Right lobe of liver (tissue), 6 donors: ENCODE measurements at regions not wholly inside any gene's neighbourhood (a gene's known extent, or its start where the extent isn't known, plus 50 kb on each side); places are given as distances from the start of the nearest gene placed in this dataset.

Experiments
- ATAC-seq, 4 donors: fragments of 200-7000 bp; cut with Tn5 transposase; one replicate each; pipeline ENCODE4 v1.9.1; 2020; ENCODE audit warnings: mild to moderate bottlenecking in 4 of 4, moderate library complexity in 4 of 4
- DNase-seq, 3 donors: peaks; one replicate each; pipeline ENCODE4 v3.0.0-alpha.2; 2020
- H3K27ac ChIP-seq, 3 donors: fragments of 200-600 bp; one replicate each; pipeline ENCODE4 v1.8.0; 2022
- H3K27me3 ChIP-seq, 2 donors: fragments of 200-600 bp; one replicate each; pipeline ENCODE4 v1.8.0; 2022
- H3K36me3 ChIP-seq, 4 donors: fragments of 200-600 bp; sonication (generic) in 1 of 4; one replicate each; pipeline versions ENCODE4 v1.5.1 to v1.8.0; 2017 to 2022; ENCODE audit warnings: control low read depth in 1 of 4
- H3K4me1 ChIP-seq, 4 donors: fragments of 200-600 bp; sonication (generic) in 1 of 4; one replicate each; pipeline versions ENCODE4 v1.5.1 to v1.8.0; 2017 to 2022; ENCODE audit warnings: control low read depth in 1 of 4
- H3K4me3 ChIP-seq, 3 donors: fragments of 200-600 bp; one replicate each; pipeline ENCODE4 v1.8.0; 2022
- H3K9me3 ChIP-seq, 4 donors: fragments of 200-600 bp; sonication (generic) in 1 of 4; one replicate each; pipeline versions ENCODE4 v1.5.1 to v1.8.0; 2017 to 2022; ENCODE audit warnings: control low read depth in 1 of 4
- POLR2A ChIP-seq: fragments of 450-650 bp; IDR thresholded peaks from one replicate; pipeline ENCODE4 v1.6.1; 2017; ENCODE audit warnings: antibody characterized with exemption, mild to moderate bottlenecking
- intact Hi-C, 2 donors: fragments of 100-400 bp; cut with DNase I; formaldehyde crosslinking; loops; one replicate each; pipeline versions ENCODE4 v1.11.2 to v1.14.1; 2022
- small RNA-seq, 2 experiments: library from RNA; depleted of rRNA; stranded (forward); fragments of <200 nt; gene quantifications; one replicate each; pipeline ENCODE3, GENCODE V24; 2016
- TF ChIP-seq, protein P1 (sequence below), 4 donors: fragments of 200-600 bp in 3 of 4; fragments of 450-650 bp in 1 of 4; IDR thresholded peaks; one replicate each; pipeline versions ENCODE4 v1.5.1 to v1.8.0; 2016 to 2022; ENCODE audit warnings: antibody characterized with exemption in 4 of 4, mild to moderate bottlenecking in 2 of 4
- donor health status: DM: no; HTN: yes; CAD: no.
- donor health status: DM: no; HTN: no; CAD: no.
- donor health status: DM: no; HTN: no; CAD: no.
- donor health status: DM: no; HTN: yes; CAD: no.
- donor health status: DM: no; HTN: yes; CAD: no.

DNA sequence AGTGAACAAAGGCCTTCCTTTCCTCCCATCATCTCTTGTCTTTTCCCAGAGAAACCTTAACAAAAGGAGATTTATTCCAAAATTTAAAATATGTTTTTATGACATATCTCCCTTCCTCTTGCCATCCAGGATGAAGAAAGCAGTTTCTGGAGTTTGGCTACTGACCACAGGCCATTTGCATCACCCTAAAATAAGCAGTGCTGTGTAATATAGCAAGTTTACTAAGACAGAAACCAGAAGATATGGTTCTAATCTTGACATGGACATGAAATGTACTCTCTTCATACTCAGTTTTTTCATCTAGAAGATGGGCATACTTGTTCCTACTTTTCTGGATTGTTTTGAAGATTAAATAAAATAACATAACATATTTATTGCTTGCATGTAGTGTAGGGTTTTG, 50.2 kb upstream of the ZFAND5 start:
- intact Hi-C loops, result no loop called here
- Histone ChIP-seq H3K36me3 (no peaks in the 10 kb centered on the region), H3K4me3 (no peak overlapping the region), H3K4me1 (no peaks in the 10 kb centered on the region), H3K27me3 (no peaks in the 10 kb centered on the region), H3K27ac (no peak overlapping the region), H3K9me3 (no peaks in the 10 kb centered on the region)
- DNase-seq (no peak), ATAC-seq (no peak)
- TF ChIP-seq, protein P1, sequence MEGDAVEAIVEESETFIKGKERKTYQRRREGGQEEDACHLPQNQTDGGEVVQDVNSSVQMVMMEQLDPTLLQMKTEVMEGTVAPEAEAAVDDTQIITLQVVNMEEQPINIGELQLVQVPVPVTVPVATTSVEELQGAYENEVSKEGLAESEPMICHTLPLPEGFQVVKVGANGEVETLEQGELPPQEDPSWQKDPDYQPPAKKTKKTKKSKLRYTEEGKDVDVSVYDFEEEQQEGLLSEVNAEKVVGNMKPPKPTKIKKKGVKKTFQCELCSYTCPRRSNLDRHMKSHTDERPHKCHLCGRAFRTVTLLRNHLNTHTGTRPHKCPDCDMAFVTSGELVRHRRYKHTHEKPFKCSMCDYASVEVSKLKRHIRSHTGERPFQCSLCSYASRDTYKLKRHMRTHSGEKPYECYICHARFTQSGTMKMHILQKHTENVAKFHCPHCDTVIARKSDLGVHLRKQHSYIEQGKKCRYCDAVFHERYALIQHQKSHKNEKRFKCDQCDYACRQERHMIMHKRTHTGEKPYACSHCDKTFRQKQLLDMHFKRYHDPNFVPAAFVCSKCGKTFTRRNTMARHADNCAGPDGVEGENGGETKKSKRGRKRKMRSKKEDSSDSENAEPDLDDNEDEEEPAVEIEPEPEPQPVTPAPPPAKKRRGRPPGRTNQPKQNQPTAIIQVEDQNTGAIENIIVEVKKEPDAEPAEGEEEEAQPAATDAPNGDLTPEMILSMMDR (IDR thresholded peaks at IDR 0.05), result no peak
- no peak for TF ChIP-seq POLR2A

Small RNAs in the stretch of these regions (small RNA-seq; reads per million reads assigned to genes)
- 0 reads per million in 2 experiments for gene AL445646.1
